ENCODE measurements at regions not wholly inside any gene's neighbourhood (a gene's known extent, or its start where the extent isn't known, plus 50 kb on each side); places are given as distances from the start of the nearest gene placed in this dataset.

DNA sequence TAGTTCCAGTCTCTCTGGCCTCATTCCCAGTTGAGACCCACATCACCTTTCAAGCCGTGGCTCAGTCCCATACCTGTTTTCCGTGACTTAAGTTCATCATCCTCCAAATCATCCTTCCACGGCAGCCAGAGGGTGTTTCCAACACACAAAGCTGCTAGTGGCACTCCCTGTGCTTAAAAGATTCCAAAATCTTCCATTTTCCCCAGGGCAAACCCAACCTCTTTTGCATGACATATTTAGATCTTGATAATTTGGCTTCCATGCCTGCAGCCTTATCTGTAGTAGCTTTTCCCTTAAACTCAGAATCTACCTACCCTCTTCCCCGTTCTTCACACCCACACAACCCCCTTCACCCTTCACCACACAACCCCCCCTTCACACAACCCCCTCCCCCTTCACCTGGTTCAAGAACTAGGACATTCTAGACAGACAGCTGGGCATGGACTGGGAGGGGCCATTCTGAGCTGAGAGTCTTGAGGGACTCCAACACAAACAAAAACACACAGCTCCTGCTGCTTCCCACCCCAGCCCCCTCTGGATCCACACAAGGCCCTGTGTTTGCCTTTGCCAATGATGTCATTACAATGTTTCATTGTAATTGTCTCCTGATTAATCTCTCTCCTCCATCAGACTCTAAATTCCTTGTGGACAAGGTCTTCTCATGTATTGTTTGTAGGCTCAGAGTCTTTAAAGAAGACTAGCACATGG lies 268.2 kb downstream of the SH3GL2 start:
- ATAC-seq (no peak), DNase-seq (ENCODE audit: low spot score) (no peak)

GRCh38 chr9:17847908-17848307 lies 269.0 kb downstream of the SH3GL2 start:
- ATAC-seq (no peak), DNase-seq (ENCODE audit: low spot score) (no peak)

GRCh38 chr9:17852108-17852507 lies 273.2 kb downstream of the SH3GL2 start:
- ATAC-seq (no peak), DNase-seq (ENCODE audit: low spot score) (no peak)

- DNase-seq (ENCODE audit: low spot score) (no peak), ATAC-seq (no peak)
Observed at GRCh38 chr9:17854487-17854886, 275.6 kb downstream of the SH3GL2 start.

- DNase-seq (ENCODE audit: low spot score) (no peak), ATAC-seq (no peak)
Observed at GRCh38 chr9:17856995-17857394, 278.1 kb downstream of the SH3GL2 start.

DNA sequence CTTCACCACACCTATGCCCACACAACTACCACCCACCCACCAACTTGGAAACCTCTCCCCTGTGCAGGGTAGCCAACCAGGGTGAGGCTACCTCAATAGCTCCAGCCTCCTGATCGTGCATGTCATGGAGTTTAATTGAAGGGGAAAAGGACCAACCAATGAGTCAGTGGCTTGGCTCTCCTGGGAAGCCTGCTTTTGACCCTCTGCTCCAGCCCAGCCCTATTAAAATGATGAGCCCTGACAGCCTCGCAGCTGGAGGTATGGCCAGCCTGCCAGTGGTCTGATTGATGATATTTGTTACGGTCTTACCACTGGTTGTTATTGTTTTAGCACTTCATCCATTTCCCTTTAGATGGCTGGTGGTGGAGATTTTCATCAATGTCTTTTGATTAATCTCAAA lies 280.4 kb downstream of the SH3GL2 start:
- ATAC-seq (no peak), DNase-seq (ENCODE audit: low spot score) (no peak)

DNA sequence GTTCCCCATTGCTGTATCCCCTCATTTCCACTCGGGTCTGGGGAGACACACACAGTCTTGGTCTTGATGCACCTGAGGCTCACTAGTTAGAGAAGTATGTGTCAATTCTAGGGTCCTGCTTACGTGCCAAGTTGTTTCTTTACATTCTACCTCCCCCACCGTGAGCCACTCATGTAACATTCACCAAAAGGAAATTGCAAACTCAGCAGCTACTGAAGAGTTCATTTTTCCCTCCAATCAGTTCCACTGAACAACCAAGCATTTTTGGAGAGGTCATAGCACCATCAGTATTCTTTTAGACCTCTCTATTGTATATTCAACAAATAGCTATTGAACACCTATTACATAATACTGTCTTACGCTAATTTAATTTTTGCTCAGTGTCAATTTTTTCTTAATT lies 281.1 kb downstream of the SH3GL2 start:
- DNase-seq (ENCODE audit: low spot score), result no peak
- ATAC-seq, result no peak

- no peak for DNase-seq (ENCODE audit: low spot score)
- no peak for ATAC-seq
Observed at GRCh38 chr9:17862101-17862500, 283.2 kb downstream of the SH3GL2 start.

DNA sequence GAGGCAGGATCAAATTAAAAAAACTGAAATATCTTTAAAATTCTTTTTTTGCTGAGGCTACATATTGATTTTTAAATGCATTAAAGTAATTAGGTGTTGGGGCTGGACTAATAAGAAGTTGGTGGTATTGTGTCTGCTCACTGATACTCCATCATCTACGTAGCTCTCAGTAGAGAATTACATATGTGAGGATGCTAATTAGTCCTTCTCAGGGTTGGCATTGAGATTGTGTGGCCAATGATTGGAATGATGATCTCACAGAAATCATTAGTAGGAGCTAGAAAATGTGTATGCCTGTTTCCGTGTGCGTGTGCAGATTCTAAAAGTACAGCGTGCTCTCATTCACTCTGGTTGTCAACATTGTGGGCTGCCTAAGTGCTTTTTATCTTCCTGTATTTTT lies 283.8 kb downstream of the SH3GL2 start:
- ATAC-seq (no peak), DNase-seq (ENCODE audit: low spot score) (no peak)

DNA sequence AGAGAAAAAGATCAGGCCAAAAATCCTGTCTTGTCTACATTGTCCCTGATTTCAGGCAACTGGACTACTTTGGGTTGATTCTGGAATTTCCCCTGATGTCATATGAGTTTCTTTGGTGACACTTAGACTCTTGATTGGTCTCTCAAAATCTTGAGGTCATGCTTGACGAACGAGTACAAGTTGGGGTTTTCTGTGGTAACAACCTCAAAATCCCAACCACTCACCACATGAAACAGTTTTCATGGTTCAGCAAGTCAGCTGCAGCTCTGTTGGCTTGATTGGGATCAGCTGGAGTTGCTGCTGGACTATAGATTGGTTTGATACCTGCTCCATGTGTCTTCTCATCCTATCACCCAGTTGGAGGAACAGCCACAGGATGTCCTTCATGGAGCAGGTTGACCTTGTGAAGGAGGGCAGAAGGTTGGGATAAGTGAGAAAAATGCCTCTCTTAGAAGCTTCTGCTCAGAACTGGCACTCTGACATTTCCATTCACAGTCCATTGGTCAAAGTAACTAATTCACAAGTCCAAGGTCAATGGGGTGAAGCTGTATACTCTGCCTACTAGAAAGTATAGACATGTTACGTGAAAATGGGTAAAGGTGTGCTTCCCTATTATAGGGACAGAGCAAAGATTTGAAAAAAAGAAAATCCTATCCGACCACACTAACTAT lies 284.5 kb downstream of the SH3GL2 start:
- no peak for DNase-seq (ENCODE audit: low spot score)
- ATAC-seq, result no peak

DNA sequence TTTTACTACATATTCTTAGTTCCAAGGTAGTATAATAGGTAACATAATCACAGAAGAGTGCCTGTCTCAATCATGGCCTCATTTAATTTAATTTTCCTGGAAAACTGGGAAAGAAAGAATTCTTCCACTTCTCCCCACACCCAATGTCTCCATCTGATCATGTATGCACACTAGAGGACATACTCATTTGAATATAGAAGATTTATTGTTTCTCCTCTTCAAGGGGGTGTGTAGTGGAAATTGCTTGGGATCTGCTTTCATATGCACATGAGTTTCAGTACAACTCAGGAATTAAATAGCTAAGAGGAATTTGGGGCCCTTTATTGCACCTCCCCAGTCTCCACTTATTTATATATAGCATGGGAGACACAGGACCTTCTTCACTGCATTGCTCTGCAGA lies 285.1 kb downstream of the SH3GL2 start:
- DNase-seq (ENCODE audit: low spot score) (no peak), ATAC-seq (no peak)

- ATAC-seq, result no peak
- no peak for DNase-seq (ENCODE audit: low spot score)
Observed at GRCh38 chr9:17864951-17865350, 286.1 kb downstream of the SH3GL2 start.

DNA sequence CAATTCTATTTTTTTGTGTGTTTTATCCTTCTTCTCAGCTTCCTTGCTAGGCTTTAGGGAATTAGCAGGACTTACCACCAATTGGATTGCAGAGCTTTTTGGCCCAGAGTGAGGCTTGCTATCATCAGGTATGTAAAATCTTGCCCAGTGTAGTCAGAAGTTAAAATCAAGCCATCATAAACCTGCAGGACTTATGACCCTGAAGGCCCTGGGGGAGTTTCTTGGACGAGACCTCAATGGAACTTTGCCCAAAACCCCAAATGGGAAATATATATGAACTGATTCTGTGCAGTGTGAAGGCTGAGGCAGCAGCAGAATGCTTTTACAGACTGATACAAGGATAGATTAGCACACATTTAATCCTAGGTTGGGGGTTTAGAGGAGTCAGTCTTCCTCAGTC lies 287.0 kb downstream of the SH3GL2 start:
- ATAC-seq (no peak), DNase-seq (ENCODE audit: low spot score) (no peak)

- DNase-seq (ENCODE audit: low spot score) (no peak), ATAC-seq (no peak)
Observed at GRCh38 chr9:17870722-17871121, 291.9 kb downstream of the SH3GL2 start.

- no peak for ATAC-seq
- no peak for DNase-seq (ENCODE audit: low spot score)
Observed at GRCh38 chr9:17871213-17871890, 292.5 kb downstream of the SH3GL2 start.

- DNase-seq (ENCODE audit: low spot score) (no peak), ATAC-seq (no peak)
Observed at GRCh38 chr9:17875886-17876285, 297.0 kb downstream of the SH3GL2 start.

DNA sequence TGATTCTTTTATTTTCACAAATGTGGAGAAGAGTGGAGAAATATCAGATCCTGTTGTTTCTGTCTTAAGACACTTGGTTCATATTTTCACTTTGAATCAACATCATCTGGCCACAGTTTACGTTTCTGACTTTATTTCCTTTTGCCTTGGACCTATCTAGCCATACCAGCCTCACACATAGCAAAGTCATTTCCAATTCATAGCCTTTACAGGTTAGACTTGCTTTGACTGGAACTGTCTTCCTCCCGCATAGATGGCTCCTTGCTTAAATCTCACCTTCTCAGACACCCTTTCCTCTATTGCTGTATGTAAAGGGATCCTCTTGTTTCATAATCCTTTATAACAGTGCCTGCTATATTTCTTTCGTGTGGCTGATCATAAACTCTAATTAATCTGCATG lies 297.8 kb downstream of the SH3GL2 start:
- no peak for DNase-seq (ENCODE audit: low spot score)
- ATAC-seq, result no peak

- ATAC-seq (no peak), DNase-seq (ENCODE audit: low spot score) (no peak)
Observed at GRCh38 chr9:17878810-17879370, 300.0 kb downstream of the SH3GL2 start.

- no peak for ATAC-seq
- DNase-seq (ENCODE audit: low spot score), result no peak
Observed at GRCh38 chr9:17881371-17881770, 302.5 kb downstream of the SH3GL2 start.

DNA sequence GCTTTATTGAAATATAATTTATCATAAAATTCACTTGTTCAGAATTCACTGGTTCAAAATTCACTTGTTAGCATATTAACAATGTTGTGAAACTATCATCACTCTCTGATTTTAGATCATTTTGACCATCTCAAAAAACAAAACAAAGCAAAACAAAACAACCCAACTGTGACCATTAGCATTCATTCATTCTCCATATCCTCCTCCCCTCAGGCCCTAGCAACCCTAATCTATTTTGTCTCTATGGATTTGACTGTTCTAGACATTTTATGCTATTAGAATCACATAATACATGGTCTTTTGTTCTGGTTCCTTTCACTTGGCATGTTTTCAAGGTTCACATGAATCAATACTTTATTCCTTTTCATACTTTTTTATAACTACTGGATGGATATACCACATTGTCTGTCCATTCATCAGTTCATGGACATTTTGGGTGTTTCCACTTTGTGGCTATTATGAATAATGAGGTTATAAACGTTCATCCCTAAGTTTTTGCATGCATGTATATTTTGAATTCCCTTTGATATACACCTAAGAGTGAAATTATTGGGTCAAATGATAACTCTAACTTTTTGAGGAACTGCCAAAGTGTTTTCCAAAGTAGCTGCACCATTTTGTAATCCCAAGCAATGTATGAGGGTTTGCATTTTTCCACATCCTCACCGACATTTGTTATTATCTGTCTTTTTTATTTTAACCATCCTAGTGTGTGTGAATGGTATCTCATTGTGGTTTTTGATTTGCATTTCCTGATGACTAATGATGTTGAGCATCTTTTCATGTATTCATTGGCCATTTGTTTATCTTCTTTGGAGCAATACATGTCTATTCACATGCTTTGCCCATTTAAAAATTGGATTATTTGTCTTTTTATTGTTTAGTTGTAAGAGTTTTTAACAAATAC lies 304.1 kb downstream of the SH3GL2 start:
- ATAC-seq (no peak), DNase-seq (ENCODE audit: low spot score) (no peak)

- DNase-seq (ENCODE audit: low spot score), result no peak
- no peak for ATAC-seq
Observed at GRCh38 chr9:17888066-17888465, 309.2 kb downstream of the SH3GL2 start.

Measured in left lobe of liver (tissue), 2 donors.